ENCODE measurements at regions not wholly inside any gene's neighbourhood (a gene's known extent, or its start where the extent isn't known, plus 50 kb on each side); places are given as distances from the start of the nearest gene placed in this dataset.

- Histone ChIP-seq H3K27ac (ENCODE audit: low read depth, low read length) (no peak overlapping the region), H3K79me2 (ENCODE audit: control insufficient read depth in 1 of 2, insufficient read depth in 2 of 2, low read length in 2 of 2) (no peaks in the 10 kb centered on the region), H2AFZ (ENCODE audit: low read length) (no peak overlapping the region), H3K27me3 (replicated peaks in 1 of 4; ENCODE audit: control insufficient read depth in 3 of 4, extremely low read depth in 1 of 4, insufficient read depth in 3 of 4, low read length in 3 of 4) (no peaks in the 10 kb centered on the region; a peak in 1 of 7 replicates), H2BK20ac (ENCODE audit: low read length) (no peak overlapping the region), H4K8ac (ENCODE audit: extremely low read depth, insufficient read depth, low read length) (no peak overlapping the region; the same call in 1 of the 2 replicates), H2BK15ac (ENCODE audit: low read length) (no peak overlapping the region), H3K23ac (ENCODE audit: insufficient read length) (no peak overlapping the region), H4K91ac (replicated peaks; ENCODE audit: insufficient read length, low read length) (no peak overlapping the region), H2BK12ac (ENCODE audit: low read depth, low read length) (no peak overlapping the region), H3K36me3 (ENCODE audit: control insufficient read depth in 2 of 4, insufficient read depth in 4 of 4, low read length in 3 of 4) (no peaks in the 10 kb centered on the region), H3K56ac (replicated peaks; ENCODE audit: insufficient read length, low read depth, low read length) (no peak overlapping the region), H2BK120ac (replicated peaks; ENCODE audit: low read depth, low read length) (no peak overlapping the region), H3K4me1 (replicated peaks in 1 of 4; ENCODE audit: control insufficient read depth in 3 of 4, insufficient read depth in 4 of 4, low read length in 3 of 4) (no peaks in the 10 kb centered on the region; a peak in 1 of 7 replicates), H2BK5ac (ENCODE audit: low read depth, low read length) (no peak overlapping the region), H3K23me2 (ENCODE audit: low read depth, low read length) (peaks cover 8% of the 10 kb centered on the region; the same call in 1 of the 2 replicates), H3K18ac (ENCODE audit: extremely low read depth, low read length) (no peak overlapping the region), H3K4me2 (ENCODE audit: insufficient read depth in 1 of 2, low read depth in 2 of 2, low read length in 2 of 2) (no peak overlapping the region), H3K4ac (replicated peaks; ENCODE audit: insufficient read length, low read depth, low read length) (no peak overlapping the region), H4K5ac (ENCODE audit: insufficient read length, low read depth, low read length) (no peak overlapping the region), H3K79me1 (ENCODE audit: low read depth, low read length) (no peaks in the 10 kb centered on the region), H3K4me3 (ENCODE audit: extremely low read depth in 1 of 4, insufficient read depth in 2 of 4, low read depth in 3 of 4, low read length in 4 of 4) (no peak overlapping the region), H3K9ac (replicated peaks in 1 of 4; ENCODE audit: extremely low read depth in 1 of 4, low read depth in 3 of 4, low read length in 3 of 4) (no peak overlapping the region), H2AK5ac (ENCODE audit: low read depth, low read length) (no peak overlapping the region), H3K14ac (ENCODE audit: insufficient read length) (no peak overlapping the region), H4K20me1 (replicated peaks in 1 of 2; ENCODE audit: control insufficient read depth in 1 of 2, insufficient read depth in 2 of 2, low read length in 2 of 2) (no peaks in the 10 kb centered on the region), H3K9me3 (ENCODE audit: insufficient read depth in 2 of 2, low read depth in 1 of 2, low read length in 1 of 2) (peaks cover 6 to 7% of the 10 kb centered on the region in 2 experiments; a peak in 3 of 4 replicates)
- CTCF ChIA-PET (ENCODE audit: partially characterized antibody) = no interaction called here
- DNase-seq (ENCODE audit: low read depth in 1 of 2, low spot score in 2 of 2) (no peak), FAIRE-seq (no peak)
- POLR2A ChIA-PET (ENCODE audit: partially characterized antibody) = no interaction called here
- TF ChIP-seq CTCF (IDR thresholded peaks at IDR 0.05; ENCODE audit: control extremely low read depth in 1 of 3, insufficient read depth in 1 of 3, low read depth in 1 of 3, low read length in 3 of 3) = no peak
- TF ChIP-seq KDM1A (IDR thresholded peaks at IDR 0.05; ENCODE audit: borderline replicate concordance, low read length) = peak; percentile 78; the same call in 1 of the 2 replicates
- TF ChIP-seq GTF2F1 (IDR thresholded peaks at IDR 0.05; ENCODE audit: borderline replicate concordance, low read depth, low read length) = no peak
- 85% methylated on average over 1 of the region's 1 CpG; no CpG with 5 or more reads in 1 of the 2 experiments for WGBS, 2 experiments (ENCODE audit: extremely low coverage in 1 of 2, insufficient coverage in 1 of 2, insufficient read length in 1 of 2, insufficient replicate concordance in 2 of 2, low coverage in 1 of 2, low lambda C conversion rate in 2 of 2, missing lambda C conversion rate in 1 of 2)
These were observed 115.1 kb downstream of the CRLF2 start for GRCh38 chrX:1097328-1097727.

Measured in H1 (cell line).